Glutamatergic neuron (in vitro differentiated cells): ENCODE measurements at regions not wholly inside any gene's neighbourhood (a gene's known extent, or its start where the extent isn't known, plus 50 kb on each side); places are given as distances from the start of the nearest gene placed in this dataset.

Source experiments
- DNase-seq: peaks from one replicate; pipeline ENCODE4 v3.0.0; 2022
- H3K27ac Mint-ChIP-seq: one replicate; pipeline ENCODE4 v1.8.0; 2020; ENCODE audit warnings: mild to moderate bottlenecking, mixed read lengths, inconsistent platforms; ENCODE audit not compliant: unreplicated experiment
- H3K27me3 Mint-ChIP-seq: one replicate; pipeline ENCODE4 v1.8.0; 2020; ENCODE audit warnings: mild to moderate bottlenecking, moderate library complexity, mixed read lengths, inconsistent platforms; ENCODE audit not compliant: unreplicated experiment
- H3K36me3 Mint-ChIP-seq: one replicate; pipeline ENCODE4 v1.8.0; 2020; ENCODE audit warnings: mild to moderate bottlenecking, mixed read lengths, inconsistent platforms; ENCODE audit not compliant: unreplicated experiment
- H3K4me1 Mint-ChIP-seq: one replicate; pipeline ENCODE4 v1.8.0; 2020; ENCODE audit warnings: mild to moderate bottlenecking, low read depth, mixed read lengths, inconsistent platforms; ENCODE audit not compliant: unreplicated experiment
- H3K4me3 Mint-ChIP-seq: one replicate; pipeline ENCODE4 v1.8.0; 2020; ENCODE audit warnings: mild to moderate bottlenecking, mixed read lengths, inconsistent platforms; ENCODE audit not compliant: unreplicated experiment
- H3K9me3 Mint-ChIP-seq: one replicate; pipeline ENCODE4 v1.8.0; 2020; ENCODE audit warnings: mild to moderate bottlenecking, moderate library complexity, mixed read lengths, inconsistent platforms; ENCODE audit not compliant: unreplicated experiment
- CTCF ChIP-seq: fragments of 200-600 bp; sonication (generic); IDR thresholded peaks from one replicate; pipeline ENCODE4 v1.5.0; 2021; ENCODE audit not compliant: partially characterized antibody, unreplicated experiment

GRCh38 chr2:167401309-167401708 is 513.0 kb downstream of the XIRP2 start:
- no peak for TF ChIP-seq CTCF
- Mint-ChIP-seq H3K27ac (no peak overlapping the region), H3K36me3 (no peaks in the 10 kb centered on the region), H3K4me1 (no peaks in the 10 kb centered on the region), H3K27me3 (no peaks in the 10 kb centered on the region), H3K9me3 (no peaks in the 10 kb centered on the region), H3K4me3 (no peak overlapping the region)
- no peak for DNase-seq

DNA sequence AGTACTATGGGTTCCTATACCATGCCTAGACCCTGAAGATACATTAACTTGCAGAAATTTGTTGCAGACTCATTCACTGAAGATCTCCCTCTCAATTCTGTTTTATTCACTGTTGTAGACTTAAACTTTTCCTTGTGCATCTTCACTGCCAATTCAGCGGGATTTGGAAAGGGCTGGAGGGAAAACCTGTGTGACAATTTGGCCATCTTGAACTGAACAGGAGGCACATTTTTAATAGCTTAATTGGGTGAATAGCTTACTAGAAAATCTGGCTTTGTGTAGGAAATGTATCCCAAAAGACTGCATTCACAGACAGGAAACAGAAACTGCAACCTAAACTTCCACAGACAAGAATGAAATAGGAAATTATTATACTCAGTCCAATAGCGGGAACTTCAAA is 512.3 kb downstream of the XIRP2 start:
- H3K4me1 Mint-ChIP-seq, result no peaks in the 10 kb centered on the region
- H3K4me3 Mint-ChIP-seq, result no peak overlapping the region
- TF ChIP-seq CTCF, result no peak
- no peak for DNase-seq
- no peaks in the 10 kb centered on the region for H3K9me3 Mint-ChIP-seq
- H3K36me3 Mint-ChIP-seq, result no peaks in the 10 kb centered on the region
- no peaks in the 10 kb centered on the region for H3K27me3 Mint-ChIP-seq
- no peak overlapping the region for H3K27ac Mint-ChIP-seq

DNA sequence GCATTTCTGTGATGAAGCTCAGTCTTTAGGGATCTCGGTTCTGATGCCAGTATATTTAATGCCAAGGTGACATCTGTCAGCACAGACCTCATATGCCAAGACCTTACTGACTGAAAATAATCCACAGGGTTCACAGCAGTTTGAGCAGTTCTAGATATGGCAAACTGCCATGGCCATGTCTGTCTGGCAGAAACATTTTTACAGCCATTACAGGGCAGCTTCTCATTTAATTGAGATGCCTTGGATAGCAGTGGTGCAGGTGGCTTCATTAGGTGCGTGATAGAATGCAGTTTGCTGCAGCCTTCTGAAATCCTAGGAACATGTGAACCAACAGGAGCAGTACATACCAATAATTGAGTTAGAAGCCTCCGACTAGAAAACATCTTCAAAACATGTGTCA is 510.6 kb downstream of the XIRP2 start:
- no peak overlapping the region for H3K27ac Mint-ChIP-seq
- no peak for DNase-seq
- no peaks in the 10 kb centered on the region for H3K4me1 Mint-ChIP-seq
- H3K27me3 Mint-ChIP-seq, result no peaks in the 10 kb centered on the region
- TF ChIP-seq CTCF, result no peak
- no peaks in the 10 kb centered on the region for H3K36me3 Mint-ChIP-seq
- H3K9me3 Mint-ChIP-seq, result no peaks in the 10 kb centered on the region
- no peak overlapping the region for H3K4me3 Mint-ChIP-seq

DNA sequence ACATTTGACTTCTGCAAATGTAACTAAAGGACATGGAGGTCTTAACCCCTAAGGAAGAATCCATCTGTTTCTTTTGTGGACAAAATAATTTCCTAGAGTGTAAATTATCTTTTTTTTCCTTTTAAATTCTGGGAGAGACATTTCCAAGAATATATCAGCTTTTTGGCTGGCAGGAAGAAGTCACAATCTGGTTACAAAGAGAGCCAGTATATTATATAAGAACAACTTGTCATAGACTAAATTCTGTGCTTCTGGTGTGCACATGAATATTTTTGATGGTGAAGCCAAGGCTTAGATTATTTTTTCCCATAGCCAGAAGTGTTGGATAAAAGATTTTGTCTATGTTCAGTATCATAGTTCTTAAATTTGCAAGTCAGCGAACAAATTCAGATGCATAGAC is 500.6 kb downstream of the XIRP2 start:
- H3K27me3 Mint-ChIP-seq, result no peaks in the 10 kb centered on the region
- peaks cover 2% of the 10 kb centered on the region for H3K9me3 Mint-ChIP-seq
- no peaks in the 10 kb centered on the region for H3K4me1 Mint-ChIP-seq
- no peak for TF ChIP-seq CTCF
- H3K4me3 Mint-ChIP-seq, result no peak overlapping the region
- H3K36me3 Mint-ChIP-seq, result no peaks in the 10 kb centered on the region
- DNase-seq, result no peak
- no peak overlapping the region for H3K27ac Mint-ChIP-seq

- TF ChIP-seq CTCF, result no peak
- DNase-seq, result no peak
- H3K27ac Mint-ChIP-seq, result no peak overlapping the region
These were observed 500.2 kb downstream of the XIRP2 start for GRCh38 chr2:167388497-167388896.

More at GRCh38 chr2:167388497-167388896, 500.2 kb downstream of the XIRP2 start:
- H3K4me3 Mint-ChIP-seq, result no peak overlapping the region
- H3K27me3 Mint-ChIP-seq, result no peaks in the 10 kb centered on the region
- H3K4me1 Mint-ChIP-seq, result no peaks in the 10 kb centered on the region
- H3K9me3 Mint-ChIP-seq, result peaks cover 2% of the 10 kb centered on the region
- H3K36me3 Mint-ChIP-seq, result no peaks in the 10 kb centered on the region
